ENCODE measurements at regions not wholly inside any gene's neighbourhood (a gene's known extent, or its start where the extent isn't known, plus 50 kb on each side); places are given as distances from the start of the nearest gene placed in this dataset.

DNA sequence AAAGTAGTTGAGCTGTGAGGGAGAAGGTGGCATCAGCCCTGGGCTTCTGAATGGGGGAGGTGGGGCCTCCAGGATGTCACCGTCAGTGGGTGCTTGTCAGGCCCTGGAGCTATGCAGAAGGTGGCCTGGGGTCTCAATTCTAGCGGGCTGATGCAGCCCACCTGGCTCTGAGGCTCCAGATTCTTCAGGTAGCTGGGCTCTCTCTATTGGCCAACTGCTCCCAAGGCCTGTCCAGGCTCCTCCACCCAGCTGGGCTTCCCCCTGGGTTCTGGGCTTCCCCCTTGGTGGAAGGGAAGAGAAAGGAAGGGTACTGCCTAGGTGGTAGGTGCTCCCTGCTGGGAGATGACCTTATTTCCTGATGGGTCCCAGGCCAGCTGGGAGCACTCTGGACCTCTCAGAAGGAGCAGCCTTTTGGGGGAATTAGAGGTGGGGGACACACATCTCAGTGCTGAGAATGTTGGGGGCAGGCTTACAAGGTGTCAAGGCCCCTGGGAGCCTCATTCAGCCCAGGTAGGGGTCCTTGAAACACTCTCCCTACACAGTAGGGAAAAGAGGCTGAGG lies 1728.3 kb downstream of the TP53TG3F start:
- ATAC-seq (ENCODE audit: insufficient read depth, low FRiP score) (no peak), DNase-seq (no peak)
- H3K9ac ChIP-seq (ENCODE audit: insufficient read depth in 1 of 2, low read length in 2 of 2) = no peak overlapping the region
- H3K36me3 ChIP-seq (ENCODE audit: control insufficient read depth in 4 of 4, insufficient read depth in 4 of 4, low read length in 4 of 4) = no peaks in the 10 kb centered on the region
- no peaks in the 10 kb centered on the region for H3K27me3 ChIP-seq (ENCODE audit: control insufficient read depth in 3 of 3, insufficient read depth in 3 of 3, low read length in 2 of 3)
- 35 to 43% methylated on average over 2 of the region's 2 CpGs for WGBS, 2 donors
- peaks cover 0 to 21% (median 6%) of the 10 kb centered on the region in 4 donors for H3K9me3 ChIP-seq (ENCODE audit: control insufficient read depth in 4 of 4, insufficient read depth in 3 of 4, low read length in 3 of 4)
- no peak overlapping the region for H3K27ac ChIP-seq (ENCODE audit: low read depth in 1 of 2, low read length in 1 of 2)
- TF ChIP-seq, protein P1, sequence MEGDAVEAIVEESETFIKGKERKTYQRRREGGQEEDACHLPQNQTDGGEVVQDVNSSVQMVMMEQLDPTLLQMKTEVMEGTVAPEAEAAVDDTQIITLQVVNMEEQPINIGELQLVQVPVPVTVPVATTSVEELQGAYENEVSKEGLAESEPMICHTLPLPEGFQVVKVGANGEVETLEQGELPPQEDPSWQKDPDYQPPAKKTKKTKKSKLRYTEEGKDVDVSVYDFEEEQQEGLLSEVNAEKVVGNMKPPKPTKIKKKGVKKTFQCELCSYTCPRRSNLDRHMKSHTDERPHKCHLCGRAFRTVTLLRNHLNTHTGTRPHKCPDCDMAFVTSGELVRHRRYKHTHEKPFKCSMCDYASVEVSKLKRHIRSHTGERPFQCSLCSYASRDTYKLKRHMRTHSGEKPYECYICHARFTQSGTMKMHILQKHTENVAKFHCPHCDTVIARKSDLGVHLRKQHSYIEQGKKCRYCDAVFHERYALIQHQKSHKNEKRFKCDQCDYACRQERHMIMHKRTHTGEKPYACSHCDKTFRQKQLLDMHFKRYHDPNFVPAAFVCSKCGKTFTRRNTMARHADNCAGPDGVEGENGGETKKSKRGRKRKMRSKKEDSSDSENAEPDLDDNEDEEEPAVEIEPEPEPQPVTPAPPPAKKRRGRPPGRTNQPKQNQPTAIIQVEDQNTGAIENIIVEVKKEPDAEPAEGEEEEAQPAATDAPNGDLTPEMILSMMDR (IDR thresholded peaks at IDR 0.05; ENCODE audit: control extremely low read depth, extremely low read depth) = no peak
- H3K4me3 ChIP-seq = no peak overlapping the region
- no peaks in the 10 kb centered on the region for H3K4me1 ChIP-seq (ENCODE audit: control insufficient read depth in 5 of 5, insufficient read depth in 5 of 5, low read length in 5 of 5)

DNA sequence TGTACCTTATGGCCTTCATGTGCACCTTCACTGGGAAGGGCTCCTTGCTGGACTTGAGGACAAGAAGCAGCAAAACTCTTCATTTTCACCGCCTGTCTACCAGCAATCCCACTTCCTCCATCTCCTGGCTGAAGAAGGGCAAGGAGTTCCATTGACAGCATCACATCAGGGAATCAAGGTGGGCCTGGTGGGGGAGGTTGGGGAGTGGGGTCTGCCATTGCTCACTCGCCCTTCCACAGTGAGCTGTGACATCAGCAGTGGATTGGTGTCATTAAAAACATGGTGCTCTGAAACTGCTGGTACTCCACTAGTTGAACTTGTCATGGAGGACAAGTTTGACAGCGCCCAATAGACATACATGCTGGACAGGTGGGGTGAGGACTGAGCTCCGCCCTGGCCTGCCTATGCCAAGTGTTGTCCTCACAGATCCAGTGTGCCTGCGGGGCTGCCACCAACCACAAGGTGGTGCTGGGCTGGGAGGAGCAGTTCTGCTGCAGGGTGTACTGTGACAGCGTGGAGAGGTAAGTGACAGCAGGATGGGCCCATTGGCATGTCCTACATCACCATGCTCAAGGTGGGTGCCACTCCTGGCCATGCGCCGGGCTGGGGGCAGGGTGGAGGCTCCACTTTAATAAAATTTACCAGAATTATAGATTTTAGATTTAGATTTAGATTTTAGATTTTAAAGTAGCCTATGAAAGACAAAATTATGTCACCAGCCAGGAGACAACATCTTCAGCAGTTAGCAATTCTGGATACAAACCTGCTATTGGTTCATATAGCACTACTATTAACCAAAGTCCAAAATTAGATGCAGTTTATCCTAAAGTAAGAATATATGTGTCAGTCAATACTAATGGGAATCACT lies 1729.1 kb downstream of the TP53TG3F start:
- H3K27ac ChIP-seq (ENCODE audit: low read depth in 1 of 2, low read length in 1 of 2) = no peak overlapping the region
- TF ChIP-seq, protein P1 (IDR thresholded peaks at IDR 0.05; ENCODE audit: control extremely low read depth, extremely low read depth) = no peak
- peaks cover 0 to 20% (median 6%) of the 10 kb centered on the region in 4 donors for H3K9me3 ChIP-seq (ENCODE audit: control insufficient read depth in 4 of 4, insufficient read depth in 3 of 4, low read length in 3 of 4)
- H3K4me1 ChIP-seq (ENCODE audit: control insufficient read depth in 5 of 5, insufficient read depth in 5 of 5, low read length in 5 of 5) = no peaks in the 10 kb centered on the region
- WGBS, 2 donors = 47 to 50% methylated on average over 8 of the region's 8 CpGs
- H3K9ac ChIP-seq (ENCODE audit: insufficient read depth in 1 of 2, low read length in 2 of 2) = no peak overlapping the region
- H3K4me3 ChIP-seq = no peak overlapping the region
- DNase-seq = no peak
- H3K27me3 ChIP-seq (ENCODE audit: control insufficient read depth in 3 of 3, insufficient read depth in 3 of 3, low read length in 2 of 3) = no peaks in the 10 kb centered on the region
- no peaks in the 10 kb centered on the region for H3K36me3 ChIP-seq (ENCODE audit: control insufficient read depth in 4 of 4, insufficient read depth in 4 of 4, low read length in 4 of 4)
- no peak for ATAC-seq (ENCODE audit: insufficient read depth, low FRiP score)

DNA sequence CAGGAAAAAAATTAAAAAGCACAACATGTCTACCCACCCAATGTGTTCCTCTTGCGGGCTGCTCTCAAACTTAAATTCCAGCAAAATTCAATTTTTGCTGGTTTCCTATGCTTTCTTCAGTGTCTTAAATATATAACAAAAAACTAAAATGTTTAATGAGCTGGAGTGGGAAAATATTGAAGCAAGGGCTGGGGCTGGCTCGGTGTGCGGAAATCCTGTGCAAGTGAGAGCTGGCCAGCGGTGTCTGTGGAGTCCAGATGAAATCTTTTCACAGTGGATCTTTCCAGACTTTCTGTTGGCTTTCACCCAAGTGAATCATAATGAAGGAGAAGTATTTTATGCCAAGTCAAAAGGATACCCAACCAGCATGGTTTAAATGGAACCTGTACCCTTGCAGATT lies 1733.6 kb downstream of the TP53TG3F start:
- no peaks in the 10 kb centered on the region for H3K36me3 ChIP-seq (ENCODE audit: control insufficient read depth in 4 of 4, insufficient read depth in 4 of 4, low read length in 4 of 4)
- TF ChIP-seq, protein P1 (IDR thresholded peaks at IDR 0.05; ENCODE audit: control extremely low read depth, extremely low read depth) = no peak
- no peaks in the 10 kb centered on the region for H3K27me3 ChIP-seq (ENCODE audit: control insufficient read depth in 3 of 3, insufficient read depth in 3 of 3, low read length in 2 of 3)
- H3K4me3 ChIP-seq = no peak overlapping the region
- H3K27ac ChIP-seq (ENCODE audit: low read depth in 1 of 2, low read length in 1 of 2) = no peak overlapping the region
- H3K9me3 ChIP-seq (ENCODE audit: control insufficient read depth in 4 of 4, insufficient read depth in 3 of 4, low read length in 3 of 4) = peaks cover 0 to 15% (median 7%) of the 10 kb centered on the region in 4 donors
- ATAC-seq (ENCODE audit: insufficient read depth, low FRiP score) (no peak), DNase-seq (no peak)
- no peak overlapping the region for H3K9ac ChIP-seq (ENCODE audit: insufficient read depth in 1 of 2, low read length in 2 of 2)
- 83% methylated on average over 4 of the region's 4 CpGs for WGBS, 2 donors
- no peaks in the 10 kb centered on the region for H3K4me1 ChIP-seq (ENCODE audit: control insufficient read depth in 5 of 5, insufficient read depth in 5 of 5, low read length in 5 of 5)
